GM19372 (cell line): ENCODE measurements at regions not wholly inside any gene's neighbourhood (a gene's known extent, or its start where the extent isn't known, plus 50 kb on each side); places are given as distances from the start of the nearest gene placed in this dataset.
"Not testable (repeated sequence)": the region's sequence is repeated elsewhere in the genome, so short reads cannot be mapped to it uniquely, and the experiment has no call there.

ENCODE experiments used
- ATAC-seq: cut with Tn5 transposase; IDR thresholded peaks from one replicate; pipeline ENCODE4 v1.9.1; 2021; ENCODE audit warnings: mild to moderate bottlenecking, low read depth, moderate library complexity; ENCODE audit not compliant: unreplicated experiment

GRCh38 chr5:91651704-91652103, 268.6 kb upstream of the ARRDC3 start:
- ATAC-seq: no peak

- ATAC-seq: no peak
These were observed 262.2 kb upstream of the ARRDC3 start for GRCh38 chr5:91645347-91645746.

GRCh38 chr5:91643797-91644196, 260.7 kb upstream of the ARRDC3 start:
- no peak for ATAC-seq

DNA sequence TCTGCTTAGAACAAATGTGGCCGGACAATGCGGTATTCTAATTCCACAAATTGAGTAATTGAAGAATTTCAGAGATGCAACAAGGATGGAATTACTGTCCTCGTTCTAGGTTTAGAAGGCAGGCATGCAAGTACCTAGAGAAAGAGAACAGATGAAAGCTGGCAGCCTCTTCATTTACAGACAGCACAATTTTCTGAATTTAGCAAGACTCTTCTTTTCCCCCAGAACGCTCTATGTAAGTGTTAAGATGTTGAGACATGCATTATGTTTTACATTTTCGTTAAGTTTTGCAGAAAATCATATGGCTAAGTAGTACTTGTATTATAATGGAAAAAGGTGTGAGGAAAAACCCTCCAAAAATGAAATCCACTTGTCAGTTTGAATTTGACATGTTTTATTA, 259.5 kb upstream of the ARRDC3 start:
- ATAC-seq: no peak

- ATAC-seq: no peak
These were observed 258.7 kb upstream of the ARRDC3 start for GRCh38 chr5:91641730-91642350.

GRCh38 chr5:91639744-91640143, 256.6 kb upstream of the ARRDC3 start:
- ATAC-seq: no peak

DNA sequence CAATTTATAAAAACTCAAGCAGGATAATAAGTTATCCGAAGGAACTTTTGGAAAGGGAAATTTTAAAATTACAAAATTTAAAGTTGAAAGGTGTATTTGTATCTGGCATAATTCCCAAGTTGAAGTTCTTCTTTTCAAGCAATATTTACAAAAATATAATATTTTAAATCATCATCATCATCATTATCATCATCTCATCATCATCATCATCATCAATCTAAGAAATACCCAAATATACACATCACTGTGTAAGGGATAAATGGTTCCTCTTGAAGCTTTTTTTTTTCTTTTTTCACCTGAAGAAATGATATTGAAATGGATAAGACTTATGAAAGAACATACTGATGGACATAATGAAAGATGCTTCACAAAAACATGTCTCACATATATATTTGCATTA, 254.9 kb upstream of the ARRDC3 start:
- ATAC-seq: no peak

GRCh38 chr5:91635950-91636734, 253.0 kb upstream of the ARRDC3 start:
- ATAC-seq: no peak

DNA sequence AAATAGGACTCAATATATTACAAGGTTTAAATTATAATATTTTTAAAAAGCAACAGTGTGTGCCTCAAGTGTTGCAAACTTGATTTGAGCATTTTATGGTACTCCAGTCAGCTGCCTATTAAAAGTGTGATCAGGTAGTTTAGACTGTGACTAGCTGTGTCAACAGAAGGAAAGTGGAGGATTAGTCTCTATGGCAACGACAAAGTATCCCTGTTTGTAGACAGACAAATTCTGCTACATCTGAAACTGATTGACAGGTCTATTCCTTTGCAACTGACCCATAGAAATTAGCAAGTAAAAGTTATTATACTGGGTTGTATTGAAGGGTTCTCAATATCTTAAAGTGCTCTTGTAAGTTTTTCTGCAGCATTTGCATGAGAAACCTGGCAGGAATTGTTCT, 249.8 kb upstream of the ARRDC3 start:
- ATAC-seq: no peak

- no peak for ATAC-seq
These were observed 228.6 kb upstream of the ARRDC3 start for GRCh38 chr5:91611746-91612145.

- ATAC-seq: no peak
These were observed 224.6 kb upstream of the ARRDC3 start for GRCh38 chr5:91607675-91608074.

DNA sequence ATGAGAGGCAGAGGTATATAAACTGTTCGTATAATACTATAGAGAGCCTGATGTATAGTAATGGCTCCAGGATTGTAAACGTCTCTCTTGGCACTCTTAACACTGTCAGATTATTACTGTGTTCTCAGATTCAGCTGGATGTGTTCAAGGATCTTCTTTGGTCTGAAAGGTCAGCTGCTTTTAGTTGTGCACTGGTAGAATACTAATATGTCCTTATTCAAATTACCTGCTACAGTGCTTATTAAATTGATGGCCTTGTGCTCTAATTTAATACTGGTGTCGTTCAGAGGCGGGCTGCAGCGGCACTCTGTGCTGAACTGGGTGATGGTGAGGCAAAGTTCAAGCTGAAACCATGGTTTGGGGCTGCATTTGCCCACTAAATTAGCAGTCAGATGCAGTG, 216.7 kb upstream of the ARRDC3 start:
- no peak for ATAC-seq

- ATAC-seq: no peak
These were observed 215.1 kb upstream of the ARRDC3 start for GRCh38 chr5:91598216-91598615.

- ATAC-seq: no peak
These were observed 212.3 kb upstream of the ARRDC3 start for GRCh38 chr5:91595424-91595823.

DNA sequence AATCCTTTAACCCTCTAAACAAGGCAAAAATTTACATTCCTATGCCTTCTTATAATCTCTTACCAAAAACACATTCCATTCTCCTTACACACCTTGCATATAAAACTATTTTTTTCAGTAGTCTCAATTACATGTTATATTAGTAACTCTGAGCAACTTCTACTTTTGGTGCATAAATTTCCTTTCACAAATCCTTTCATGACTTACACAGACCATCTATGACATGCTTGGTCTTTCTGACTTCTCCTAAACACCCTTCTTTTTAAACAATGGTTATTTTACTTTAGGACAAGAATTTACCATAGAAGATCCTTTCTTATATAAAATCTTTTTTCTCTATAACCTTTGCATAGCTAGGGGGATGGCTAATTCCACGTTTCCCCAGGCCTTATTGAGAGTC, 208.0 kb upstream of the ARRDC3 start:
- no peak for ATAC-seq

GRCh38 chr5:91586232-91586631, 203.1 kb upstream of the ARRDC3 start:
- no peak for ATAC-seq

GRCh38 chr5:91584352-91584751, 201.2 kb upstream of the ARRDC3 start:
- no peak for ATAC-seq

GRCh38 chr5:91566012-91566411, 182.9 kb upstream of the ARRDC3 start:
- not testable (repeated sequence) for ATAC-seq

DNA sequence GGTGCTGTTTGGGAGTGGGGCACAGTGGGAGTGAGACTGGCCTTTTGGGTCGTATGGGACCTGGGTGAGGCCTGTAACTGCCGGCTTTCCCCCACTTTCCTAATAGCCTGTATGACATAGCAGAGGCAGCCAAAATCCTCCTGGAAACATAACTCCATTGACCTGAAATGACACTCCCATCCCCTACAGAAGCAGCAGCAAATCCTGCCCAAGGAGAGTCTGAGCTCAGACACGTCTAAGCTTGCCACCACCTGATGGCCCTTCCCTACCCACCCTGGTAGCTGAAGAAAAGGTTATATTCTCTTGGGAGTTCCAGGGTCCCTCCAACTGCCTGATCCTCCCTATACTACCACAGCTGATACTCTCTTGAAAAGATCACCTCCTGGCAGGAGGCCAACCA, 179.8 kb upstream of the ARRDC3 start:
- no peak for ATAC-seq

GRCh38 chr5:91541696-91542095, 158.6 kb upstream of the ARRDC3 start:
- no peak for ATAC-seq

DNA sequence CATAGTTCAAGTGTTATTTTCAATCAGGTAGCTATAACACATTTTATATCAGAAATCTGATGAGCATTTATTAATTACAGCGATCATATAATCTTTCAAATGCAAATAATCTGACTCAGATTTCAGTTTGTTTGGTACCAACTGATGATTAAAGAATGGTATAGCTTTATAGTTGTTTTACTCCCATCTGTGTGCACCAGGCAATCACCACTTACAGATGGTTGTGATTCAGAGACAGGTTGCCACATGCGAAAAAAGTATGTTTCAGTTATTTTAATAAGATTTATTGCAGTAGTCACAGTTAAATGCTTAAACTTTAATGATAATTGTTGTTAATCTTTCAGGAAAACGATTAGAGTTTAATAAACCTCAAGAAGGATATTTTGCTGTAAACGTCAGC, 155.1 kb upstream of the ARRDC3 start:
- no peak for ATAC-seq

DNA sequence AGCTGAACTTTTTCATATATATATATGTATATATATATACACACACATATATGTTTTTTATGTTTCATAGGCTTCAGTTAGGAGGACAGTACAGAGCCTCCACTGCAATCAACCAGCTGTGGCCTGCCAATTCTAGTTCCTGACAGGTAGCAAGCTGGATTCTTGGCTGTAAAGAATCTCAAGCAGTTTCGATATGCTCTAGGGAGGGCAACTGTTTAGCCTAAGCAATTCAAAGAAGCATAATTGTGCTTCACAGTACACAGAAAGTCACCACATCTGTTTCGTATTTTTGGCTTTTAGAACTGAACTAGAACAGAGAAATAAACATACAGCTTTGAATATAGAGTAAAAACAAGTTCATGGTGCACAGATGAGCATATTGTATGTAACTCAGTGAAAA, 152.4 kb upstream of the ARRDC3 start:
- no peak for ATAC-seq
